GM21529 (cell line): ENCODE measurements at regions not wholly inside any gene's neighbourhood (a gene's known extent, or its start where the extent isn't known, plus 50 kb on each side); places are given as distances from the start of the nearest gene placed in this dataset.

Experiments used
- ATAC-seq: cut with Tn5 transposase; IDR thresholded peaks from one replicate; pipeline ENCODE4 v1.9.1; 2021; ENCODE audit not compliant: unreplicated experiment

- ATAC-seq: no peak
Measured at GRCh38 chr17:74040291-74040690, 163.2 kb upstream of the RPL38 start.

DNA sequence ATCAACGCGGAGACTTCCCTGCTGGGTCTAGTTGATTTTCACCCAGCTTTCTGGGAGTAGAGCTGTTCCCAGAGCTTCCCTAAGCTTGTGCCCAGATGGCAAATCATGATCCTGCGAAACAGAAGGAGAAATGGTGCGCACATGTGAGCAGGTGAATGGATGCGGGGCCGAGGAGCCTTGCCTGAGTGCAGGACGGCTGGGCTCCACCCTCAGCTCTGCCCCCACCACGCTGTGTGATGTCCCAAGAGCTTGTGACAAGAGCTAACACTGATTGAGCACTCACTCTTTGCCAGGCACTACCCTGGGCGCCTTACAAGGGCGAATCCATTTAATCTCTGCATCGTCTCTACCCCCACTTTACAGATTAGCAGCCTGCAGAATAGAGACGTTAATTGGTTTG, 162.7 kb upstream of the RPL38 start:
- ATAC-seq: no peak

- no peak for ATAC-seq
Measured at GRCh38 chr17:74041869-74042640, 161.4 kb upstream of the RPL38 start.

DNA sequence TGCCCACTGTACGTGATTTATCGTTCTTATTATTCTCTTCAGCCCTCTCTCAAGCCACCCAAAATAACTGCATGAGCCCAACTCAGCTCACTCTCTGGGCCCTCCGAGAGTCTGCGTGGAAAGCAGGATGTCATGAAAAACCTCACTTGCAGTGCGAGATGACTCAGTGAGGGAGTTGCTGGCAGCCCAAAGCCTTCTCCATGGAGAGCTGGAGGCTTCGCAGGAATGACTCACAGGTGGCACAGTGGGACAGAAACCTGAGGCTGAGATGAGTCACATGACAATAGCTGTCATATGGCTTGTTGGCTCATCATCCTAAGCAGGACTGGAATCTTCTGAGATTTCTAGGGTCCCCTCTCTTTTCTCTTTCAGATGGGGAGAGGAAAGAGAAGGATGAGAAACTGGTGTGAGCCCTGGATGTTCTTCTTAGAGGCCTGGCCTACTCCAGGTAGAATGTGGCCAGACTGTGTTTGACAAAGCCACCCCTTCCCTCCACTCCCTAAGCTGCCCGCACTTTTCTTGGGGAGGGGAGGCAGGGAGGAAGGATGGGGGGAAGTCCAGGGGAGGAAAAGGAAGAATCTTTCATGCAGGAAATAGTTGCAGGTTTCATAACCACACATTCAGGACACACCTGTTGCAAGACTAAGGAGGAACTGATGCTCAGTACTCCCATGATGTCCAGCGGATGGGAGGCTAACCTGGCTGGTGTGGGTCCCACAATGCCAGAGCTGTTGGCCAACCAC, 160.6 kb upstream of the RPL38 start:
- no peak for ATAC-seq

DNA sequence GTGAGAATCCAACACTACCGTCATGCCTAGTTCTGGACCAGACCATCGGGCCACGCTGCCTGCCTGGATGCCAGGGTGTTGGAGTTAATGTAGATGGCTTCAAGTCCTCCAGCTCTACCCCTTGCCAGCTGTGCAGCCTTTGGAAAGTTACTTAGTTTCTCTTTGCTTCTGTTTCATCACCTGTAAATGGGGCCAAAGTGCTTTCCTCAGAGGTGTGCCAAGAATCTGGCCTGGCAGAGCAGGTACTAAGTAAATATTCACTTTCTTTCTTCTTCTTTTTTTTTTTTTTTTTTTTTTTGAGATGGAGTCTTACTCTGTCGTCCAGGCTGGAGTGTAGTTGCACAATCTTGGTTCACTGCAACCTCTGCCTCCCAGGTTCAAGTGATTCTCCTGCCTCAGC, 159.5 kb upstream of the RPL38 start:
- no peak for ATAC-seq

DNA sequence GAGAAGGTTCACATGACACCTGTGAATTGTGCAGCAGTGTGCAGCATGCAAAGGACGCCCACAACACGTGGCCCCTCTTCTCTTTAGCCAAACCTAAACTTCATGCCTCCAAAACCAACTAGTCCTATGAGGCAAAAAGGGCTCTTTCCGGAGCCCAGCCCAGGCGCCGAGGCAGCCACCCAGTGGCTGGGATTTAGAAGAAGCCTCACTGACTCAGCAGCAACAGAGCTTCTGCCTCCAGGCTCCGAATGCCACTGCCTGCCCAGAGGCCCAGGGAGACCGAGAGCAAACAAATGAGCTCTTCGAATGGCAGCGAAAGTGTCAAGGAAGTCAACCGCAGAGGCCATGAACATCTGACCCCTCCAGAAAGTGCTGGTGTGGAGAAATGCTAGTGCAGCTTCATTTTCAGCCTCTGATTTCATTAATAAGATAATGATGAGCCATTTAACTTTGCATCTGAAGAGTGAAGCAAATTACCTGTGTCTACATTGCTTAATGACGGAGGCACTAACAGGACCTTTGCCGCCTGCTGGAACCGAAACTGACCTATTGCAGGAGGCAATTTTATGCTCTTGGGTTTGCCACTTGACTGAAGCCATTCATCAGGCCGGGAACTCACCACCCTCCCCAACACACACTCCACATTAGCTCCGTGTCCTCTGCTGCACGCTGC, 157.7 kb upstream of the RPL38 start:
- ATAC-seq: no peak

DNA sequence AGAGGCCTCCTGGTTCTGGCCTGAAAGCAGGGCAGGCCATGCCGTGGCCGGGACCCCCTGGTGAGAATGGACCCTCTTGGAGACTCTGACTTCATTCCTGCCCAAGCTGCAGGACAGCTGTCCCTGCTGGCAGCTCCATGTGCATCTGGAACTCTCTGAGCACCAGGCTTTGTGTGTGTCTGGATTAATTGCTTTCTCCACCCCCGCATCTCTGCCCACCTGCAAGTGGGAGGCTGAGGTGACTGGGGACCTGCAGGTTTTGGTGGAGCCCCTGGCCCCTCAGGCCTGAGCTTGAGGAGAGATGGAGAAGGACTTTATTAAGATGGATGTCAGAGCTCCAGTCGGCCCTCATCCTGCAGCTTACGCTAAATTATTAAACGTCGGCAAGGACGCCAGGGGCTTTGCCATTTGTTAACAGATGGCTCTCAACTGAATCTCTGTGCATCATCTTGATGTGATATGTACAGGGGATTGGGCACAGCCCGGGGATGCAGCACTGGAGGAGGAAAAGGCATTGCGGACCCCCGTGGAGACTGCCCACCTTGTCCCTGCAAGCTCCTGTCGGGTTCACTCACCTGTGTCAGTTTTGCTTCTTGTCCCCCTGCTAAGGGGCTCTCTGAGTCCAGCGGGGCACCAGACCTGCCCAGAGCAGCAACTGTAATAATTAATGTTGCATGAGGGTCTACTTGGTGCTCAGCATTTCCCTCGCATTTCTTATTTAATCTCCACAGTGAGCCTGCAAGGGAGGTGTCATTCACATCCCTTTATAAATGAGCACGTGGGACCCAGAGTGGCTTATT, 154.1 kb upstream of the RPL38 start:
- no peak for ATAC-seq

- no peak for ATAC-seq
Measured at GRCh38 chr17:74049967-74050458, 153.5 kb upstream of the RPL38 start.

DNA sequence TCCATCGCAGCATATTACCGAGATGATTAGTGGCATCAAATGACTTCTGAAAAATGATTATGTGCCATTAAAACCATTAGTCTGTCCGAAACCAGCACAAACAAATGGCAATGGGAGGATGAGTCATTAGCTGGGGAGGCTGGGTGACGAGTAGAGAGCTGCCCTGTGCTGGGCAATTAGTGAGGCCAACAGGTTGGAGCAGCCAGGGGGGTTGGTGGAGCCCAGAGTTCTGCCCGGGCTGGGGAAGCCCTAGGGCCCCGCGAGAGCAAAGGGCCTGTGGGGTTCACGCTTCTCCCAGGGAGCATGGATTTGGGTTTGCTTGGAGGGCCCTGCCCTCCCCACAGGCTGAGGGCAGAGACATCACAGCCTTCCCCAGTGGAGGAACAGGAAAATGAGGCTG, 152.1 kb upstream of the RPL38 start:
- no peak for ATAC-seq

- ATAC-seq: no peak
Measured at GRCh38 chr17:74052993-74053711, 150.3 kb upstream of the RPL38 start.

DNA sequence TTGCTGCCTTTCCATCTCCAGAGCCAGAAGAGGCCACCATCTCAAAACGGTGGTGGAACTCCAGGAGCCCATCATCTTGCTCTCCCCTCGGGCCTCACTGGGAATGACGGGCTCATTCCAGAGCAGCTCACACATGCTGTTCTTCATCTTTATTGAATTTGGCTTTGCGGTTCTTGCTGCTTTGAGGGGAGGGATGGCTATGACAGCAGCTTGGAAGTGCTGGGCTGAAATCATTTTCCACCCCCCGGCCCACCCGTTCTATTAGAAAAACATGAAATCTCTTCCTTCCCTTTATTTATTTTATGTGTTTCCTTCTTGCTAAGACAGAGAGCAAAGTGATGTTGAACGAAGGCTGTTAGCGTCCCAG, 149.8 kb upstream of the RPL38 start:
- no peak for ATAC-seq

GRCh38 chr17:74054249-74054648, 149.2 kb upstream of the RPL38 start:
- ATAC-seq: no peak

DNA sequence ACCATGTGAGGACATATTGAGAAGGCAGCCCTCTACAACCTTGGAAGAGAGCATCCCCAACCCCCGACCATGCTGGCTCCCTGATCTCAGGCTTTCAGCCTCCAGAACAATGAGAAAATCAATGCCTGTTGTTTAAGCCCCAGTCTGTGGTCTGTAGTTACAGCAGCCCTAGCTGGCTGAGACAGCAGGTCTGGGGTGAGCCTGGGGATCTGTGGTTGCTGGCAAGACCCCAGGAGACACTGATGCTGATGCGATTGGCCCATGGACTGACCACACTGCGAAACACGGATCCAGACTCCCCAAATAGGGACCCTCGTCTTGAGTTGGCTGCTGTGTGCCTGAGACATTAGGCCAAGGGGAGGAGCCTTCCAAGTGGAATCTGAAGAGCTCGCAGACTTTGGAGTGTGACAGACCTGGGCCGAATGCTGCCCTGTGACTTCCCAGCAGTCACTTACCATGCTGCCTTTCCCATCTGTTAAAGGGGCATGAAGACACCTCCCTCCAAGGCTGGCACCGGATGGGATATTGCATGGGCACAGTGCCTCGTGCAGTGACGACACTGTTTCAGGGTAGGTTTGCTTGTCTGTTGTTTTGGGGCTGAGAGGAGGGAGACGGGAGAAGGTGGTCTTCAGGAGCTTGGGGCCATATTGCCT, 147.8 kb upstream of the RPL38 start:
- no peak for ATAC-seq

DNA sequence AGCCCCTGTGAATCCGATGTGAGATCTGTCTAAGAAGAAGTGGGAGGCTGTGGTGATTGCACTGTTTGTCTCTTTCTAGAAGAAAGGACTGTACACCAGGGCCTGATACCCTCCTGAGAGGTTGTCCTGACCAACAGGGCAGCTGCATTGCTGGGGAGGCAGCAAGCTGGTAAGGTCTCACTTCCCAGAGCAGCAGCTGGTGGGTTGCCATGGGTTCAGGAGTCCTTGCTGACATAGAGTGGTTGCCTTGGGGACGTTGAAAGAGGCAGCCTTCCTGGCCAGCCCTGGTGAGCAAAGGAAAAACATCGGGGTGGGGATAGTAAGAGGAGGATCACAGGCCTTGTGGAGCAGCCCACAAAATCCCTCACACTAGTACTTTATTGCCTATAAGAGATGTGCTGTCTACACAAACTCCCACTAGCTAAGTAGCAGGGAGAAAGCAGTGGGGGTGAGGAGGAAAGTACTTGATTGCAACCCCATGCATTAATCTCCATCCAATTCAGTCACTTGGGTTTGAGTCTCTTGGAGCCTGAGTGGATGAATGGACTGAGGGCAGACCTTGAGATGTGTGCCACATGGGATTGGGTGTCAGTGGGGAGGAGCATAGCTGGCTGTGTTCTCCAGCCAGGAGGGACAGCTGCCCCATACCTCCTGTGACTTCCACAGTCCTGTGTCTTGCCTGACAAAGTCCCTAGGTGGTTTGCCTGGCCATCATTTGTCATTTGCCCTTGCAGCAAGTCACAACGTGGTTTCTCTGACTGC, 143.8 kb upstream of the RPL38 start:
- ATAC-seq: no peak

- ATAC-seq: no peak
Measured at GRCh38 chr17:74061758-74062157, 141.7 kb upstream of the RPL38 start.

DNA sequence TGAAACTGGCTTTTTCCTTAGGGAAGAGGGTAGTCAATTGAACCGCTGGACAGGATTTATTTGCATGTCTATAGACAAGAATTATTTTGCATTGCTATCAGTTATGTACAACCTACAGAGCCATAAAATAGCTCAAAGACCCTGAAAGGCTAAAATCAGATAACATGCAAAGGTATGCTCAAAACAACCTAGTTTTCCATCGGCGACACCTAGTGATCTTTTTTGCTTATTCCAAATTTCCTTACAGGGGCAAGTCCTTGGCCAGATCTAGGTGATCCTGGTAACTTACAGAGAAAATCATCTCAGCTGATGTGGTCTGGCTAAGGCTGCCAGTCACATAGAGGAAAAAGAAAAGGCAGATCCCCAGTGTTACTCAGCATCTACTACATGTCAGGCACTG, 141.2 kb upstream of the RPL38 start:
- no peak for ATAC-seq

DNA sequence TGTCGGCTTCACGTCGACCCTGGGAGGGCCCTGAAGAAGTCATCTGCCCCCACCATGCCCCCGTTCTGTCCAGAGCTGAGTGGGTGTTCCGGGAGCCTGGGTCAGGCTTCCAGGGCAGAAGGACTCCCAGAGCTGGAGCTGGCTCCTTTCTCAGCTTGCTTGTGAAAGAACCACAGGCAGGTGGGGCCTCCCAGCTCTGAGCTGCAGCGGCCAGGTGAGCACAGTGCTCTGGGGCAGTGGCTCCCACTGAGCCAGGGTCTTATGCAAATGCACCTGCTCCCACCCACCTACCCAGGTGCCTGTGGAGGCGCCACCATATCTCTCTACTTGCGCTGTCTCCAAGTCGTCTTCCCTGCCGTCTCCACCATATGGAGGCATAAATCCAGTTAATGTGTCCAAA, 140.0 kb upstream of the RPL38 start:
- ATAC-seq: no peak

GRCh38 chr17:74070374-74070773, 133.1 kb upstream of the RPL38 start:
- ATAC-seq: no peak

GRCh38 chr17:74070998-74071679, 132.3 kb upstream of the RPL38 start:
- ATAC-seq: no peak
